CD4-positive, CD25-positive, alpha-beta regulatory T cell (primary cell): ENCODE measurements at regions not wholly inside any gene's neighbourhood (a gene's known extent, or its start where the extent isn't known, plus 50 kb on each side); places are given as distances from the start of the nearest gene placed in this dataset.

Source experiments
- ATAC-seq, 2 donors: fragments of 150-1000 bp; cut with Tn5 transposase; one replicate each; pipeline ENCODE4 v1.10.0; 2021; ENCODE audit warnings: low read depth in 2 of 2, moderate number of reproducible peaks in 2 of 2, moderate library complexity in 1 of 2
- DNase-seq, 3 donors: peaks; one replicate each; pipeline versions ENCODE4 v3.0.0 to v3.0.0-alpha.2; 2012 to 2022; ENCODE audit warnings: mixed read lengths in 1 of 3
- H3K27ac ChIP-seq: one replicate; pipeline ENCODE4 v1.7.0; 2013; ENCODE audit warnings: mild to moderate bottlenecking, low read length; ENCODE audit not compliant: insufficient read depth, poor library complexity, severe bottlenecking
- H3K27me3 ChIP-seq: one replicate; pipeline ENCODE4 v1.7.0; 2013; ENCODE audit warnings: low read length; ENCODE audit not compliant: control insufficient read depth, insufficient read depth
- H3K36me3 ChIP-seq: one replicate; pipeline ENCODE4 v1.7.0; 2013; ENCODE audit warnings: mild to moderate bottlenecking, low read length, moderate library complexity; ENCODE audit not compliant: control insufficient read depth, insufficient read depth
- H3K4me1 ChIP-seq: 2 replicates; pipeline ENCODE4 v1.7.0; 2013; ENCODE audit warnings: mild to moderate bottlenecking, low read length; ENCODE audit not compliant: insufficient read depth, control insufficient read depth, poor library complexity, severe bottlenecking
- H3K4me3 ChIP-seq: one replicate; pipeline ENCODE4 v1.7.0; 2013; ENCODE audit warnings: low read depth, mild to moderate bottlenecking, low read length, moderate library complexity
- H3K9me3 ChIP-seq, 2 experiments: 1 replicate in 1 of 2; 2 replicates in 1 of 2; pipeline ENCODE4 v1.7.0; 2013; ENCODE audit warnings: low read length in 2 of 2, mild to moderate bottlenecking in 1 of 2, moderate library complexity in 1 of 2; ENCODE audit not compliant: control insufficient read depth in 2 of 2
- H3K27ac Mint-ChIP-seq, 3 donors: one replicate each; pipeline ENCODE4 v1.8.0; 2020 to 2022; ENCODE audit warnings: mild to moderate bottlenecking in 3 of 3, mixed read lengths in 3 of 3, moderate library complexity in 2 of 3
- H3K27me3 Mint-ChIP-seq: one replicate; pipeline ENCODE4 v1.8.0; 2022; ENCODE audit warnings: mild to moderate bottlenecking, mixed read lengths
- H3K36me3 Mint-ChIP-seq: one replicate; pipeline ENCODE4 v1.8.0; 2020; ENCODE audit warnings: mixed read lengths
- H3K4me1 Mint-ChIP-seq, 4 donors: one replicate each; pipeline ENCODE4 v1.8.0; 2020 to 2022; ENCODE audit warnings: mixed read lengths in 4 of 4, mild to moderate bottlenecking in 1 of 4
- H3K4me3 Mint-ChIP-seq, 4 donors: one replicate each; pipeline ENCODE4 v1.8.0; 2020 to 2022; ENCODE audit warnings: mild to moderate bottlenecking in 4 of 4, mixed read lengths in 4 of 4, moderate library complexity in 3 of 4
- H3K9me3 Mint-ChIP-seq, 7 donors: one replicate each; pipeline ENCODE4 v1.8.0; 2020 to 2022; ENCODE audit warnings: mixed read lengths in 7 of 7, mild to moderate bottlenecking in 3 of 7, moderate library complexity in 2 of 7

DNA sequence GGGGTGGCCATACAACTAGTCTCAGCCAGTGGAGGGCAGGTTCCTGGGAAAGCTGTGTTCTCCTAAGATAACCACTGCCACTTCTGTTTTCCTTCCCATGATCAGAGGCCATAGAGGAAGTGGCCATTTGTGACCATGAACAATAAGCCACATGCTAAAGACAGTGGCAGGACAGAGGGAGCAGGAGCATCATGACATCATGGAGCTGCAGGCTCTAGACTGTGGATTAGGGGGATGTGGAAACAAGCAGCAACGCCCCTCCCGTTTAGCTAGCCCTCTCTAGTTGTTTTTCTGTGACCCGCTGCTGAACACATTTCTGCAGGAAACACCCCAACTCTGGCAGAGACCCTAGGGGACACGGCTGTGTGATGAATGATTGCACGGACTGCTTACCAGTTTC lies 195.0 kb upstream of the NECTIN1 start:
- no peaks in the 10 kb centered on the region for H3K9me3 ChIP-seq
- no peak overlapping the region for H3K4me3 ChIP-seq
- no peak for ATAC-seq
- Mint-ChIP-seq H3K4me1 (no peaks in the 10 kb centered on the region), H3K4me3 (no peak overlapping the region), H3K9me3 (peaks cover 0 to 3% (median 0%) of the 10 kb centered on the region in 7 donors), H3K27ac (no peak overlapping the region), H3K27me3 (no peaks in the 10 kb centered on the region), H3K36me3 (no peaks in the 10 kb centered on the region)
- H3K36me3 ChIP-seq: no peaks in the 10 kb centered on the region
- H3K4me1 ChIP-seq: no peaks in the 10 kb centered on the region
- H3K27ac ChIP-seq: no peak overlapping the region
- no peak for DNase-seq
- no peaks in the 10 kb centered on the region for H3K27me3 ChIP-seq

DNA sequence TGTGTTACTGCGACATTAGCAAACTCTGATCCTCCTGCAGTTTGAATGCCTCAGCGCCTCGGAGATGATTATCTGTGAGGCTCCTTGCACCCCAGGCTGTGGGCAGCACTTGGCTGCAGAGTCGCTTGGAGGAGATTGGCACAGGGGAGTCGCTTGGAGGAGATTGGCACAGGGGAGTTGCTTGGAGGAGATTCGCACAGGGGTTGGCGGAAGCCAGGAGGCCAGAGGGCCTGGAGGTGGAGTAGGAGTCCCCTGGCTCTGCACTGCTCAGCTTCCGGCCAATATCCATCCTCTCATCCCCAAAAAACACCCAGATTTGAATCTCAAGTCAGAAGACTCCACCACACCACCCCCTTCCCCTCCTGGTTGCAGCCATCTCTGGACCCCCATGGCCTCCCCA lies 192.6 kb upstream of the NECTIN1 start:
- Mint-ChIP-seq H3K27ac (no peak overlapping the region), H3K4me1 (no peaks in the 10 kb centered on the region), H3K4me3 (no peak overlapping the region), H3K9me3 (peaks cover 0 to 2% (median 0%) of the 10 kb centered on the region in 7 donors), H3K36me3 (no peaks in the 10 kb centered on the region), H3K27me3 (peaks cover 4% of the 10 kb centered on the region)
- Histone ChIP-seq H3K4me1 (no peaks in the 10 kb centered on the region), H3K9me3 (no peaks in the 10 kb centered on the region), H3K4me3 (no peak overlapping the region), H3K27me3 (no peaks in the 10 kb centered on the region), H3K36me3 (no peaks in the 10 kb centered on the region), H3K27ac (no peak overlapping the region)
- DNase-seq: no peak
- no peak for ATAC-seq

DNA sequence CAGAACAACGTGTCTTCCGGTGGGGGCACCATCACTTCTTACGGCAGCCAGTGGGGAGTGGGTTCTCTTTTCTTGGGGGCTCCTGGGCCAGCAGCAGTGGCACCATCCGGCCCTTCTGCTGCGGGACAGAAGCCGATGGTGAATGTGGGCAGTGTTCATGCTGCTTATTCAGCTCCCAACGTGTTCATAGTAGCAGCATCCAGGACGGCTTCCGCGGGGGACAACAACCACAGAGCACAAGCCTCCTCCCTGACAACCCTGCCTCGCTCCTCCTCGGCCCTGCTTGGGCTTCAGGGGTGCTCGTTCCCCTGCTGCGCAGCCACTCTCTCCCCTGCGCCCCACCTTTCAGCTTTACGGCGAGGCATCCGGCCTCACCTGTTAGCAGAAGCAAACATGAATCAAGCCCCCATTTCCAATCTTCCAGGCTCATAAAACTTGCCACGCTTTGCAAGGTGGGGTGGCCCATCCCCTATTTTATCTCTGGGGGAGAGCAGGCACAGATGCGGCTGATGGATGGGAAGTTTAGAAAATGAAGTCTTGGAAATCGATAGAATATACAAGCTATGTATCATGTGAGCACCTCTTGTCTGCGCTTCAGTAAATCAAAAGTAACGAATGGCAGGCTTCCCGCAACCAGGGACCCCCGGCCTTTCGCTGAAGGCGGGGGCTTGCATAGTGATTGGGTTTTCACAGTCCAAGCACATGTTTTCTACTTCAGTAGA lies 191.8 kb upstream of the NECTIN1 start:
- Mint-ChIP-seq H3K9me3 (peaks cover 0 to 1% (median 0%) of the 10 kb centered on the region in 7 donors), H3K4me1 (no peaks in the 10 kb centered on the region), H3K27me3 (peaks cover 4% of the 10 kb centered on the region), H3K4me3 (no peak overlapping the region), H3K27ac (no peak overlapping the region), H3K36me3 (no peaks in the 10 kb centered on the region)
- no peaks in the 10 kb centered on the region for H3K36me3 ChIP-seq
- ATAC-seq (no peak), DNase-seq (no peak)
- H3K27me3 ChIP-seq: no peaks in the 10 kb centered on the region
- no peaks in the 10 kb centered on the region for H3K4me1 ChIP-seq
- no peak overlapping the region for H3K27ac ChIP-seq
- no peak overlapping the region for H3K4me3 ChIP-seq
- no peaks in the 10 kb centered on the region for H3K9me3 ChIP-seq

DNA sequence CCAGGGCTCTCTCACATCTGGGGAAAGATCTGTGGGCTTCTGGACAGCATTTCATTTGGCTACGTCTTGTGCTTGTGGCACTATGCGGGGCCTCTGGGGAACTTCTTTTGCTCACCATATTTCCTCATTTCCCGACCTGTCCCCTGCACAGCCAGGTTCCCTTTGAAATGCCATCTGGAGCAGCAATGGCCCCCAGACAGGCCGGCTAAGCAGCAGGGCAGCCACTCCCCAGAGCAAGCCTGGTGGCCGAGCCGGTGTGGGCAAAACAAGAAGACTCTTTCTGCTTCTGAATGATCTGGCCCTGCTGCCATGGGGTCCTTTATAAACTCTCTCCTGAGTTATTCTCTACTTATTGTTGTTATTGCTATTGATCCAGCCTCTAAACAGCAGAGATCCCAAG lies 190.7 kb upstream of the NECTIN1 start:
- no peak overlapping the region for H3K27ac ChIP-seq
- peaks cover 0 to under 1% (median 0%) of the 10 kb centered on the region in 7 donors for H3K9me3 Mint-ChIP-seq
- no peaks in the 10 kb centered on the region for H3K36me3 ChIP-seq
- H3K36me3 Mint-ChIP-seq: no peaks in the 10 kb centered on the region
- peaks cover 4% of the 10 kb centered on the region for H3K27me3 Mint-ChIP-seq
- H3K4me1 ChIP-seq: no peaks in the 10 kb centered on the region
- H3K4me3 ChIP-seq: no peak overlapping the region
- ATAC-seq: no peak
- no peak for DNase-seq
- no peaks in the 10 kb centered on the region for H3K4me1 Mint-ChIP-seq
- no peak overlapping the region for H3K27ac Mint-ChIP-seq
- no peak overlapping the region for H3K4me3 Mint-ChIP-seq
- no peaks in the 10 kb centered on the region for H3K27me3 ChIP-seq
- H3K9me3 ChIP-seq: no peaks in the 10 kb centered on the region

DNA sequence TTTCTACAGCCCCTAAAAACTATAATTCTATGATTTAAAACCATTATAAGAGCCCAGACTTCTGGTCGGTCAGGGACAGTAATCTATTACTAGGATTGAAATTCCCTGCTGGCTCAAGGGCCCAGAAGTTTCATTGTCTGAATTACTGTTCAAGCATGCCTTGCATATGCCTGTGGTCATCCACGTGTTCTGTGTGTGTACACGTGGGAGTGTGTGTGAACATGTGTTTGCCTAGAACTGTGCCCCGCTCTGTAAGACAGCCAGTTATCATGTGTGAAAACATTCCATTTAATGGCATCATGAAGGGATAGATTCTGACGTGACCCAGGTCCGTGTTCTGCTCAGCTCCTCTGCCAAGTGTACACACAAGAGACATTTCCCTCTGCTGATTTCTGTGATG lies 189.3 kb upstream of the NECTIN1 start:
- Histone ChIP-seq H3K36me3 (no peaks in the 10 kb centered on the region), H3K4me1 (no peaks in the 10 kb centered on the region), H3K4me3 (no peak overlapping the region), H3K9me3 (no peaks in the 10 kb centered on the region), H3K27me3 (no peaks in the 10 kb centered on the region), H3K27ac (no peak overlapping the region)
- Mint-ChIP-seq H3K27me3 (peaks cover 6% of the 10 kb centered on the region), H3K27ac (no peak overlapping the region), H3K4me1 (no peaks in the 10 kb centered on the region), H3K36me3 (no peaks in the 10 kb centered on the region), H3K4me3 (no peak overlapping the region), H3K9me3 (peaks cover 0 to 2% (median 0%) of the 10 kb centered on the region in 7 donors)
- no peak for ATAC-seq
- DNase-seq: no peak

DNA sequence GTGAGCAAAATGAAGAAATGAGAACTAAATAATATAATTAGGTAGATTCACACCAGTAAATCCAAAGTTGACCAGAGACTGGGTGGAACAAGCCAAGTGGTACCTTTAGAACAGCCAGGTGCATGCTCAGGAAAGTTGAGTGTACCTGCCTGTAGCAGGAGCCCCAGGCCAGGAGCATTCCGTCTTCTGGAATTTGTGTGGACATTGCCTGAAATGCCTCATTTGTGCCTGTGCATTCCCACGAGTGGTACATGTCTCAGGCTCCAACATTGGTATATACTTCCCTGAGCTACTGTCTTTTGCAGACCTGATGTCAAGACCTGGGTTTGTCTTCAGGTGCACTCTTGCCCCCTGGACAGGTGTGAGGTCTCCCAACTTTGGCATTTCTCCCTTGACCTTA lies 187.6 kb upstream of the NECTIN1 start:
- DNase-seq (no peak), ATAC-seq (no peak)
- peaks cover 0 to 2% (median 0%) of the 10 kb centered on the region in 7 donors for H3K9me3 Mint-ChIP-seq
- H3K4me1 Mint-ChIP-seq: no peaks in the 10 kb centered on the region
- peaks cover 8% of the 10 kb centered on the region for H3K27me3 Mint-ChIP-seq
- no peaks in the 10 kb centered on the region for H3K36me3 ChIP-seq
- H3K27ac Mint-ChIP-seq: no peak overlapping the region
- H3K36me3 Mint-ChIP-seq: no peaks in the 10 kb centered on the region
- H3K4me1 ChIP-seq: no peaks in the 10 kb centered on the region
- H3K27ac ChIP-seq: no peak overlapping the region
- H3K27me3 ChIP-seq: no peaks in the 10 kb centered on the region
- no peaks in the 10 kb centered on the region for H3K9me3 ChIP-seq
- H3K4me3 Mint-ChIP-seq: no peak overlapping the region
- no peak overlapping the region for H3K4me3 ChIP-seq

DNA sequence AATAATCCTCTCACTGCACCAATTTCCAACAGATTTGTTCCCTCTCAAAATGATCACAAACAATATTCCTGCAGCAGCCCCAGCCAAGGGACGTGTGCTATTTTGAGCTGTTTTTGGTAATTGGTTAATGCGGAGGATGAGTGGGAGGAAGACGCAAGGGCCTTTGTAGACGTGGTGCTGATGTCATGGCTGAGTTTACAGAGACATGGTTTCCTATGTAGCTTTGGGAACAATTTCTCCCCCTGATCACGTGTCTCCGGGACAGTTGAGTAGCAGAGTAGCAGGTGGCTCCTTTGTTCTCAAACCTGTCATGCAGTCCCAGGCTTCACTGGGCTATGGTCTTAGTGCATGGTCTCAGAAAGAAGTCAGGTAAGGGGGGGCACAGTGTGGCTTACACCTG lies 183.2 kb upstream of the NECTIN1 start:
- no peak for ATAC-seq

DNA sequence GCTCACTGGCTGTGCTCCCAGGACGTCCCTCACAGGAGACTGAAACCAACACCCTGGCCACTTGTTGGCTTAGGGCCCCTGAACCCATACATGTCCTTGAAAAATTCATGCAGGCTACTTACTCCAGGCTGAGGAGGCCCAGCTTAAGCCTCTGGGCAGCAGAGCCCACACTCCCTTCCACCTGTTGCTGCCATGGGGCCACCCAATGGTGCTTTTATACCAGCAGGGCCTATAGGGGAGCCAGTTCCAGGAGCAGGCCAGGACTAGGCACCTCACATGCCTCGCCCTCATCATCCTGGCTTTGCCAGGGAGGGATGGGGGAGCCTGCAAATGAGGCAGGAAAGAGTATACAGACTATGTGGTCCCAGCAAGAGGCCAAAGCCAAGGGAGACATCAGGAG lies 181.7 kb upstream of the NECTIN1 start:
- Mint-ChIP-seq H3K4me1 (no peaks in the 10 kb centered on the region), H3K27me3 (peaks cover 4% of the 10 kb centered on the region), H3K4me3 (no peak overlapping the region), H3K9me3 (peaks cover 0 to 2% (median 0%) of the 10 kb centered on the region in 7 donors), H3K27ac (no peak overlapping the region), H3K36me3 (no peaks in the 10 kb centered on the region)
- peaks cover 2% of the 10 kb centered on the region for H3K27me3 ChIP-seq
- DNase-seq (no peak), ATAC-seq (no peak)
- no peak overlapping the region for H3K4me3 ChIP-seq
- no peaks in the 10 kb centered on the region for H3K4me1 ChIP-seq
- no peaks in the 10 kb centered on the region for H3K9me3 ChIP-seq
- H3K27ac ChIP-seq: no peak overlapping the region
- no peaks in the 10 kb centered on the region for H3K36me3 ChIP-seq

More for the DNA sequence above, 183.2 kb upstream of the NECTIN1 start:
- Mint-ChIP-seq H3K4me1 (no peaks in the 10 kb centered on the region), H3K9me3 (peaks cover 0 to 2% (median 0%) of the 10 kb centered on the region in 7 donors), H3K27me3 (peaks cover 8% of the 10 kb centered on the region), H3K36me3 (no peaks in the 10 kb centered on the region), H3K4me3 (no peak overlapping the region), H3K27ac (no peak overlapping the region)
- H3K36me3 ChIP-seq: no peaks in the 10 kb centered on the region
- H3K4me3 ChIP-seq: no peak overlapping the region
- no peak overlapping the region for H3K27ac ChIP-seq
- no peaks in the 10 kb centered on the region for H3K9me3 ChIP-seq
- no peak for DNase-seq
- no peaks in the 10 kb centered on the region for H3K4me1 ChIP-seq
- H3K27me3 ChIP-seq: no peaks in the 10 kb centered on the region
